Smooth muscle cell (in vitro differentiated cells): ENCODE measurements at regions not wholly inside any gene's neighbourhood (a gene's known extent, or its start where the extent isn't known, plus 50 kb on each side); places are given as distances from the start of the nearest gene placed in this dataset.

ENCODE experiments used
- DNase-seq: peaks from one replicate; lab custom pipeline; 2025; ENCODE audit not compliant: unreplicated experiment; lab: John Stamatoyannopoulos, UW
- H2AFZ ChIP-seq: fragments of 200-600 bp; sonication (generic); 2 replicates; pipeline ENCODE4 v1.6.0; 2016; ENCODE audit warnings: antibody characterized with exemption, low read depth, mild to moderate bottlenecking
- H3F3A ChIP-seq: fragments of 200-600 bp; sonication (generic); 2 replicates; pipeline ENCODE4 v1.6.0; 2017; ENCODE audit warnings: antibody characterized with exemption, low read depth
- H3K27ac ChIP-seq: fragments of 200-600 bp; sonication (generic); 2 replicates; pipeline ENCODE4 v1.5.1; 2016; ENCODE audit warnings: low read depth, mild to moderate bottlenecking
- H3K27me3 ChIP-seq: fragments of 200-600 bp; sonication (generic); 2 replicates; pipeline ENCODE4 v1.6.1; 2016; ENCODE audit warnings: low read depth, mild to moderate bottlenecking
- H3K36me3 ChIP-seq: fragments of 200-600 bp; sonication (generic); 2 replicates; pipeline ENCODE4 v1.5.1; 2016; ENCODE audit warnings: low read depth
- H3K4me1 ChIP-seq: fragments of 200-600 bp; sonication (generic); 2 replicates; pipeline ENCODE4 v1.5.1; 2016; ENCODE audit warnings: low read depth
- H3K4me2 ChIP-seq: fragments of 200-600 bp; sonication (generic); 2 replicates; pipeline ENCODE4 v1.6.0; 2016; ENCODE audit warnings: mild to moderate bottlenecking
- H3K4me3 ChIP-seq: fragments of 200-600 bp; sonication (generic); 2 replicates; pipeline ENCODE4 v1.5.1; 2016; ENCODE audit warnings: mild to moderate bottlenecking
- H3K79me2 ChIP-seq: fragments of 200-600 bp; sonication (generic); 2 replicates; pipeline ENCODE4 v1.6.0; 2016; ENCODE audit warnings: low read depth, mild to moderate bottlenecking
- H3K9ac ChIP-seq: fragments of 200-600 bp; sonication (generic); 2 replicates; pipeline ENCODE4 v1.6.0; 2016; ENCODE audit warnings: low read depth
- H3K9me3 ChIP-seq: fragments of 200-600 bp; sonication (generic); replicated peaks from 2 replicates; pipeline ENCODE4 v1.5.1; 2016; ENCODE audit warnings: low read depth
- H4K20me1 ChIP-seq: fragments of 200-600 bp; sonication (generic); 2 replicates; pipeline ENCODE4 v1.6.0; 2016; ENCODE audit warnings: low read depth
- WGBS: methylation state at CpG from one replicate; pipeline ENCODE4 v1.1.7; 2016; ENCODE audit warnings: low lambda C conversion rate; 5-methylcytosine and 5-hydroxymethylcytosine counted together
- TF ChIP-seq, protein P1 (sequence below): fragments of 200-600 bp; sonication (generic); IDR thresholded peaks from 2 replicates; pipeline ENCODE4 v1.5.1; 2017; ENCODE audit warnings: borderline replicate concordance, mild to moderate bottlenecking, antibody characterized with exemption; ENCODE audit not compliant: insufficient read depth, poor library complexity, severe bottlenecking

DNA sequence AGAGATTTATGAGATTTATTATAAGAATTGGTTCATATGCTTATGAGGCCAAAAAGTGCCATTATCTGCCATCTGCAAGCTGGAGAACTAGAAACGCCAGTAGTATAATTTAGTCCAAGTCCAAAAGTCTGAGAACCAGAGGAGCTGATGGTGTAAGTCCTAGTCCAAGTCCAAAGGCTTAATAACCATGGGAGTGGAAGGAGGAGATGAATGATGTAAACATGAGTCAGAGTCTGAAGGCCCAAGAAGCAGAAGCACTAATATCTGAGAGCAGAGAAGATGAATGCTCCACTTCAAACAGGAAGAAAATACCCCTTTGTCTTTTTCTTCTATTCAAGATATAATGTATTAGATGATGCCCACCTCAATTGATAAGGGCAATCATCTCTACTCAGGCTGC, 185.7 kb downstream of the CGGBP1 start:
- Histone ChIP-seq H3K27me3 (no peaks in the 10 kb centered on the region), H3K79me2 (no peaks in the 10 kb centered on the region), H3K9ac (no peak overlapping the region), H3K9me3 (peaks cover 6% of the 10 kb centered on the region), H4K20me1 (no peaks in the 10 kb centered on the region), H3K4me3 (no peak overlapping the region), H3K27ac (no peak overlapping the region), H2AFZ (no peak overlapping the region), H3F3A (no peaks in the 10 kb centered on the region), H3K4me2 (no peak overlapping the region), H3K36me3 (no peaks in the 10 kb centered on the region), H3K4me1 (no peaks in the 10 kb centered on the region)
- no peak for DNase-seq
- WGBS = 78% methylated on average over 1 of the region's 1 CpG
- TF ChIP-seq, protein P1, sequence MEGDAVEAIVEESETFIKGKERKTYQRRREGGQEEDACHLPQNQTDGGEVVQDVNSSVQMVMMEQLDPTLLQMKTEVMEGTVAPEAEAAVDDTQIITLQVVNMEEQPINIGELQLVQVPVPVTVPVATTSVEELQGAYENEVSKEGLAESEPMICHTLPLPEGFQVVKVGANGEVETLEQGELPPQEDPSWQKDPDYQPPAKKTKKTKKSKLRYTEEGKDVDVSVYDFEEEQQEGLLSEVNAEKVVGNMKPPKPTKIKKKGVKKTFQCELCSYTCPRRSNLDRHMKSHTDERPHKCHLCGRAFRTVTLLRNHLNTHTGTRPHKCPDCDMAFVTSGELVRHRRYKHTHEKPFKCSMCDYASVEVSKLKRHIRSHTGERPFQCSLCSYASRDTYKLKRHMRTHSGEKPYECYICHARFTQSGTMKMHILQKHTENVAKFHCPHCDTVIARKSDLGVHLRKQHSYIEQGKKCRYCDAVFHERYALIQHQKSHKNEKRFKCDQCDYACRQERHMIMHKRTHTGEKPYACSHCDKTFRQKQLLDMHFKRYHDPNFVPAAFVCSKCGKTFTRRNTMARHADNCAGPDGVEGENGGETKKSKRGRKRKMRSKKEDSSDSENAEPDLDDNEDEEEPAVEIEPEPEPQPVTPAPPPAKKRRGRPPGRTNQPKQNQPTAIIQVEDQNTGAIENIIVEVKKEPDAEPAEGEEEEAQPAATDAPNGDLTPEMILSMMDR = no peak

DNA sequence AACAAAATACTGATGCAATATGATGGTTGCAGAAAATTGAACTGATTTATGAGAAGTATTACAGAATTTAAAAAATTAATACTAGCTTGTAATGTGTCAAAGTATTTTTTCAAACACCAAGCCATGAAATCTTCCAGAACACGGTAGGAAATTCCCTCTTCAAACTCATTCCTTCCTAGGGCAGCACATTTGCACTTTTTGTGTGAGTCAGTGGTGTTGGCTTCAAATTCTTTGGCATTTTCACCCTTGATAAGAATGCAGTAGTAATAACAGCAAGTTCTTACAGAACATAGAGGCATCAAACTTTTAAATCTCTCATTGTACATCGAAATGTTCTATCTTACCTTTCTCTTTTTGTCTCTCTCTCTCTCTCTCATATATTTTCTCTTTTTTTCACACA, 191.8 kb downstream of the CGGBP1 start:
- Histone ChIP-seq H2AFZ (no peak overlapping the region), H3K27me3 (no peaks in the 10 kb centered on the region), H3K9me3 (peaks cover 3% of the 10 kb centered on the region), H3K4me2 (no peak overlapping the region), H4K20me1 (no peaks in the 10 kb centered on the region), H3K9ac (no peak overlapping the region), H3K79me2 (no peaks in the 10 kb centered on the region), H3K36me3 (no peaks in the 10 kb centered on the region), H3K4me3 (no peak overlapping the region), H3K4me1 (no peaks in the 10 kb centered on the region), H3K27ac (no peak overlapping the region), H3F3A (no peaks in the 10 kb centered on the region)
- WGBS = 42% methylated on average over 2 of the region's 2 CpGs
- DNase-seq = no peak
- TF ChIP-seq, protein P1 = no peak

DNA sequence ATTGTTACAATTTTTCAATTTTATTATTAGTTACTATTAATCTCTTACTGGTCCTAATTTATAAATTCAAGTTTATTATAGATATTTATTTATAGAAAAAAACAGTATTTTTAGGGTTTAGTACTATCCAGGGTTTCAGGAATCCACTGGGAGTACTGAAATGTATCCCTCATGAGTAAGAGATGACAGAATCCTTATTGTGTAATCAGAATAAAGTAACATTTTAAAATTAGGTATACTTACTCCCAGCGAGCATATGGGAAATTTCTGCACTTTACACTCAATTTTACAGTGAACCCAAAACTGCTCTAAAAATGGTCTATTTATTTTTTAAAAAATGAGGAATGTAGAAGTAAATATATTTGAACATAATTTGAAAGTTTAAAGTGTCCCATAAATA, 202.7 kb downstream of the CGGBP1 start:
- Histone ChIP-seq H3K9ac (no peak overlapping the region), H3F3A (no peaks in the 10 kb centered on the region), H3K4me3 (no peak overlapping the region), H3K36me3 (no peaks in the 10 kb centered on the region), H3K9me3 (no peaks in the 10 kb centered on the region), H4K20me1 (no peaks in the 10 kb centered on the region), H3K27me3 (no peaks in the 10 kb centered on the region), H3K79me2 (no peaks in the 10 kb centered on the region), H3K4me1 (no peaks in the 10 kb centered on the region), H3K4me2 (no peak overlapping the region), H3K27ac (no peak overlapping the region), H2AFZ (no peak overlapping the region)
- no peak for DNase-seq
- 55% methylated on average over 1 of the region's 1 CpG for WGBS
- TF ChIP-seq, protein P1 = no peak

DNA sequence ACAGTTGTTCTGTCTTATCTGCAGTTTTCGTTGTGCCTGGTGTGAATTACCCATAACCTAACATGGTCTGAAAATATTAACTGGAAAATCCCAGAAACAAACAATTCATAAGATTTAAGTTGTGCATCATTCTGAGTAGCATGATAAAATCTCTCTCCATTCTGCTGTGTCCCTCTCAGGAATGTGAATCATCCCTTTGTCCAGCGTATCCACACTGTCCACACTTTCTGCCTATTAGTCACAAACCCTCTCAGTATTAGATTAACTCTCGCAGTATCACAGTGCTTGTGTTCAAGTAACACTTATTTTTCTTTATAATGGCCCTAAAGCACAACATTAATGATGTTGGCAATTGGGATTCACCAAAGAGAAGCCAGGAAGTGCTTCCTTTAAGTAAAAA, 203.2 kb downstream of the CGGBP1 start:
- Histone ChIP-seq H3K36me3 (no peaks in the 10 kb centered on the region), H3K9ac (no peak overlapping the region), H3K4me3 (no peak overlapping the region), H3K4me1 (no peaks in the 10 kb centered on the region), H3K27ac (no peak overlapping the region), H2AFZ (no peak overlapping the region), H3K4me2 (peak overlapping the region; percentile 46), H3K27me3 (no peaks in the 10 kb centered on the region), H3K79me2 (no peaks in the 10 kb centered on the region), H3F3A (no peaks in the 10 kb centered on the region), H4K20me1 (no peaks in the 10 kb centered on the region), H3K9me3 (no peaks in the 10 kb centered on the region)
- DNase-seq = no peak
- WGBS = 35% methylated on average over 3 of the region's 3 CpGs
- TF ChIP-seq, protein P1 = no peak
